Middle frontal gyrus (tissue), 1 donor: ENCODE measurements at regions not wholly inside any gene's neighbourhood (a gene's known extent, or its start where the extent isn't known, plus 50 kb on each side); places are given as distances from the start of the nearest gene placed in this dataset.

ENCODE experiments used
- DNase-seq: peaks from one replicate; pipeline ENCODE4 v3.0.0-alpha.2; 2015; ENCODE audit warnings: low spot score; ENCODE audit errors: extremely low spot score

DNA sequence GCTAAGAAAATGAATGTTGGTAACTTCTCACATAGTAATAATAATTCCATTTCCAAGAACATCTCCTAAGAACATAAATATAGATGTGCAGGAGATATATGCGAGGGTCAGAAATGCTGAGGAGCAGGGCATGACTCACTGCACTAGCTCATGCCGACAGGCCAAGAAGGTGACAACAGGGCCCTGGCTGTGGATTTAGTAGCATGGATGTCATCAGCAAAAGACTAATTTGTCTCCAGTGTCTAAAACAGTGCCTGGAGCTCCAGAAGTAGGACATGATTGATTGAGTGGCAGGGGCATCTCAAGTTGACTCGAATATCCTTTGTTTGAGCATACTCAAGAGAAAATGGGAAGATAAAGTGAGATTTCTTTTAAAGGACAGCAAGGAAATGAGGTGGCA lies 207.0 kb upstream of the FOXA2 start:
- DNase-seq, result no peak

DNA sequence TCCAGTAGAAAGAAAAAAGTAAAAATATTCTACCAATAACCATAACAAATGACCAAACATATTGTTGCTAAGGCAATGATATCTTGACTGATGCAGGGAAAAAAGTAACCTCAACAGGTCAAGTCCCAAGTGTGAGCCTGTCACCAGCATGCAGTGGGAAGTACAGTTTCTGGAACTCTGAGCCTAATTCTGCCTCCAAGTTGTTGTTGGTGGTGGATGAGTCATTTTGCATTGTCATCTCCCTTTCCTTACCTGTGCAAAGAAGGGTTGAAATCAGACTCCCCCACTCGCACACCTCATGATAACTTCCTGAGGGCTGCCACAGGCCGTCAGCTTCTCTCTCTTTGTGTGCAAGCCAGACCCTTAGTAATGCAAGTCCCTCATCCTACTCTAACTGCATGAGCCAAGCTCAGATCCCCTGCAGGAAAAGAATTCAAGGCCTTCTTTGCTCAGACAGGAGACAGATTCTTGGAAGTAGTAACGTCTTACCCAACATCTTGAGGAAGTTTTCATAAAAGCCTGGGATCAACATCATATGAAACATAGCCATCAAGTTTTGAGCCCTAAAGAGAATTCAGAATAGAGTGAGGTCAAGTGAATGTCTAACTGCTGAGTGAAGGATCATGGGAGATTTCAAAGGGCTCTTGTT lies 207.6 kb upstream of the FOXA2 start:
- DNase-seq, result no peak

DNA sequence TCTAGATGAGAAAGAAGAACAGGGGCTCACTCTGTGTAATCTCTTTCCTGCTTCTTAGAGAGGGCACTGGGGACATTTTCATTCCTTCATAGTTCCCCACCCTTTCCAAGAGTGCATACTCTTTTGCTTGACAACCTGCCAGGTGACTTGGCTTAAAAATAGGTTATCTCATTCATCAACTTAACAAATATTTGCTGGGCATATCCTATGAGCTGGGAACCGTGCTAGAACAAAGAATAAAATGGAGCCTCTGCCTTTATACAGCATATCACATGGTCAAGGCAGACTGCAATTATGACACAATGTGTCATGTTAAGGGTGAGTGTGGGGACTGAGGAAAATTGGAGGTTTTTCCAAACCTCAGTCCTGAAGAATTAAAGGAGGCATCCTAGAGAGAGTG lies 209.8 kb upstream of the FOXA2 start:
- no peak for DNase-seq

DNA sequence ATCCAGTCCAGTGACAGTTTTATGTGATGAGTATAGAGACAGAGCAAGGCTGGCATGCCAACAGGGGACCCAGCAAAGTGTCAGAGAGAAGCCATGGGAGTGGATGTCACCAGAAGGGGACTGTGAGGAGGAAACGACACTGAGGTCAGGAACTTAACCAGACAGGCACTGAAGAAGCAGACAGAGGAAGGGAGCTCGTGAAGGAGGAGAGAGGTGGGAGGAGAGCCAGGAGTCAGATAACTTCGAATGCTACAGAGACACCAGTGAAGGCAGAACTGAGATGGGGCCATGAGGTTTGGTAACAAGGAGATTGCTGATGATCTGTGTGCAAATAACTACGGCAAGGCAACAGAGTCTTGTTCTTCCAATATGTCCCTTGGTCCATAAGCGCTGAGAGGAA lies 211.1 kb upstream of the FOXA2 start:
- DNase-seq, result no peak

DNA sequence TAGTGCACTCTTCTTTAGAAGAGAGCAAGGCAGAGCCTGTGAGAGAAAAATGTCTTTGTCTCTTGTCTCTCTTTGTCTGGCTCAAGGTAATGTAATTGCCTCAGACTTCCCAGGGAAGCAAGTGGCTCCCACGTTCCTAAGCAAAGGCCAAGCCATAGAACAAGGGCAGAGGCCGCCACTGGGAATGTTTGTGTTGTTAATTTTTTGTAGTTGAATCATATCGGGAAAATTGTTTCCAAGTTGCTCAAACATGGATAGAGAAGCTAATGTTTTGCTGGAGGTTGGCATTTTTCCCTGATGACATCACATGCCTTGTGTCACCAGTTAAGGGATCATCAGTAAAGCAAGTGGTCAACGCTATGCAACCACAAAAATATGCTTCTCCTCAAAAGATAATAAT lies 211.5 kb upstream of the FOXA2 start:
- DNase-seq, result no peak

DNA sequence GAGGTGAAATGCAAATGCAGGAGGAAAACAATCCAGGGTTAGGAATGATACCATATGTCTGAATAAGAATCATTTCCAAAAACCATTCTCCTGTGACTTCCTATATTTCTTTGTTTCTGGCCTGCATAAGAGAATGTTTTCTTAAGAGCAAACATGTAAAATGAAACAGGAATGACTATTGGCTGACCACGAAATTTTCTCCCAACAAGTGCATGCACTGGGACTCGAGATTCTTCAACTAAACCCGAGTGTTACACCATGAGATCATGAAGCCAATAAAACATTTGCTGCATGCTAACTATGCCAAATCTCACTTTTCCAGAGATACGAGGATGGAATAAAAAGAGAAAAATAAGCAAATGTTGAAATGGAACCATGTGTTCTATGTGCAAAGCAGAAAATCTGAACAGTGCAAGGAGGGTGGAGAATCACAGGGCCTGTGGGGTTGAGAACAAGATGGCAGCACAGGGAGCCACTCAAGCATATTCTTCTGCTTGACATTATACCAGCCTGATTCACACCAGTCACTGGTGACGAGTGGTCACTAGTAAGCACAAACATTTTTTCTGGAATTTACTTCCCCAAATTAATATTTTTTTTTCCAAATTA lies 212.2 kb upstream of the FOXA2 start:
- no peak for DNase-seq

DNA sequence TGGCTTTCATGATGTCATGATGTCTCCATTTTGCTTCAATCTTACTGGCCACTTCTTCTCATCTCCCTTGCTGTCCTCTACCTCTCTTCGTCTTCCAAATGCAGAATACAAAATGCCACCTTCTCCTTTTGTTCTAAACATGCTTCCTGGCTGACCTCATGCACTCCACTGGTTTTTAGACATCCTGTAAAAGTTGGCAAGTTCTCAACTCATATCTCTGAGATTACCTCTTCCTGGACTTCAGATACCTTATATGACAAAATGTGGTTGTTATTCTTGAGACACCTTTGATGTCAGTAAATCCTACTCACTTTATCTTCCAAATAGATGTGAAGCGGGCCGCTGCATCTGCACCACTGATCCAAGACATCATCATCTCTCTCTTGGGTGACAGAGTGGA lies 212.7 kb upstream of the FOXA2 start:
- no peak for DNase-seq

DNA sequence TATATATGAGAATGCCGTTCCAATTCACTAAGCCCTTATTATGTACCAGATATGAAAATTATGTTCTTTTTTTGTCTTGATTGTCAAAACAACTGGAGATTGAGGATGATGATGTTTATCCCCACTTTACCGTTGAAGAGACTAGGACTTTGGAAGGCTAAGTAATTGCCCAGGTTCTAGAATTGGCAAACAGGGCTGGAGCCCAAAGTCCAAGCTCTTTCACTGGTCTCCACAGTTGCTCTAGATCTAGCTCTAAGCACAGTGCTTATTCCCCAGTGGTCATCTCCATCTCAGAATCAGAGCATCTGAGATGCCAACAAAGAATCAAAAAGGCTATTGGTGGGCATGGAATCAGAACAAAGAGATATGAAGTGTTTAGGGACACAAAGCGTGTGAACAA lies 215.3 kb upstream of the FOXA2 start:
- no peak for DNase-seq

DNA sequence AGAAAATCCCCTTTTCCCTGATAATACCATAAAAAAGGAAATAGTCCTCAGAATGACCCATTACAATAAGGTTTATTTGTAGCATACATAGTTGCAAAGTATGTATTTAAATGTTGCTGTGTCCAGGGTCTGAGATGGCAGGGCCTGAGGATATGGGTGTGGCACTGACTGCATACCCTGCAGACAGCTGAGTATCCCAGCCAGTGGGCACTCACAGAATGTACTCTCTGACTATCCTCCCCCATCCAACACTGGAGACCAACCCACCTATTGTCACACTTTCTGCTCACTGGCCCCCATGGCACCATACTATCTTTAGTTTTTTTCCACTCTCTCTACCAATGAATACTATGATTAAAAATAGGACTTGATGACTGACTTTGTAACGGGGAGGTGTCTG lies 215.8 kb upstream of the FOXA2 start:
- DNase-seq, result no peak

DNA sequence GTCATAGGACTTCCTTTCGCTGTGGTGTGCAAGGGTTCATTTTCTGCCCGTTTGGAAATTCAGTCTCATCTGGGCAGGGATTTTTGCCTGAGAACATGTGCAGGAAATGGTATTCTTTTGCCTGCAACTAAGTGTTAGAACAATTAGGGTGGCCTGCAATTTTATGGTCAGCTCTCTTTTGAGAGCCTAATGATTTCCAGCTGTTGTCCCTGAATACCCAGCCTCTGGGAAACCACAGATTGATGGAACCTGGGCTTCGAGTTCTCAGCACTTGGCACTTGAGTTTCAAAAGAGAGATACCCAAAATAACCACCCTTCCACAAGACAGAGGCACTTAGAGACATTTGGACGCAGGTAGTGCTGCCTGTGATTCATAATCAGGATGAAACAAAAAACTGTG lies 217.2 kb upstream of the FOXA2 start:
- DNase-seq, result no peak

DNA sequence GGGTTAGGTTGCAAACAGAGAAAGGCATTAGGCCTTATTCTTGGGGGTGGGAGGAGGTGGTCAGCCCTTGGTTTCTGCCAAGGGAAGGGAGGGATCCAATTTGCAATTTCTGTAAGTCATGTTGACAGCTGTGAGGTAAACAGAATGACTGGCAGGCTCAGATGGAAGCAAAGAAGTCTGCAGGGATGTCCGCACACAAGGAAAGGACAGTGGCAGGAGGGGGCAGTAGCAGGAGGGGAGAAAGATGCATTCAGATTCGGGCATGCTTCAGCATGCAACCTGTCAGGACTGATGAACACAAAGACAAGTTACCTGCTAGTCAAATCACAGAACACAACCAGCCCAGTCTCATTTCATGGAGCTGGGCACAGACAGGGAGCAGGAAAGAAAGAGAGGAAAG lies 217.9 kb upstream of the FOXA2 start:
- no peak for DNase-seq

DNA sequence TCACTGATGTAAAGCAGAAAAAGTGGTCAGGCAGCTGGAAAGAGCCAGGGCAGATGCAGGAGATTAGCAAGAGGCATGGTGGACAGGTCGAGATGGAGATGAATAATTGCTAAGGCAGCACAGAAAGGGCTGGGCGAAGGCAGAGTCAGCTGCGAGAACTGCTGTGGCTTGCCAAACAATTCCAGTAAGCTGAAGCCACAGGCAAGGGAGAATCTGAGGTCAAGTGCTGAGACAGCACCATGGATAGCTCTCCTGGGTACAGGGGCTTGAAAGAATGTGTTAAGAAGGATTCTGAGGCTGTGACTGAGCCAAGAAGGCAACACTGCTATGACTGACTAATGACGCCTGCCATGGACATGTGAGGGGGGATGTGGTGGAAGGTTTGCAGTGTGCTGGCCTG lies 220.8 kb upstream of the FOXA2 start:
- DNase-seq, result no peak

DNA sequence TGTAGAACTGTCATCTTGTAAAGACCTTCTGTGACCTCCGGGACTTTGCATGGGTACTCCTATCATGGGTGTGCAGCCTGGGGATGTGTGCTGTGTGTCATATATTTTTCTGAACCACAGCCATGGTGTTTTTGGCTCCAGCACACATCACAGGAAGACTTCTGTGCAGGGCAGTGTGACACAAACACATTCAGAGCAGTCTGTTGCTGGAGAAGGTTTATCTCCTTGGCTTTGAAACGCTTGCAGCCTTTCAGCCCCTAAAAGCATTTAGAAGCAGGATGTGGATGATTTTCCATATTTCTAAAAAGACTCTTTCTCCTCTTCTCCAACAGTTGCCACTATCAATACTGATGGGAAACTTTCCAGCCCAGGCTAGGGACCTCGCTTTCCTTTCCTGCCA lies 221.6 kb upstream of the FOXA2 start:
- no peak for DNase-seq

DNA sequence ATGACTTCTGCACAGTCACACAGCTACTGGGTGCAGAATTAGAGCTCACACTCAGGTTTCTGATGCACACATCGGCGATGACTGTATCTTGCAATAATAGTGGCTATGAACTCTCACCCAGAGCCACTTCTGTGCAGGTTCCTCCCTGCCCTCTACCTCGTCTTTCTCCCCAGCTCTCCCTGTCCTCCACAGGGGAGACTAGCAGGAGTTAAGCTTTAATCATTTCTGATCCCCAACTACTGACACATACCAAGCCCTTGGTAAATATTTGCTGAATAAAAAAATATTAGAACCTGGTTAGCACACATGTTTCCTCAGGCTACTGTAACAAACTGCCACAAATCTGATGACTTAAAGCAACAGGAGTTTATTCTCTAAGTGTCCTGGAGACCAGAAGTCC lies 222.7 kb upstream of the FOXA2 start:
- no peak for DNase-seq

DNA sequence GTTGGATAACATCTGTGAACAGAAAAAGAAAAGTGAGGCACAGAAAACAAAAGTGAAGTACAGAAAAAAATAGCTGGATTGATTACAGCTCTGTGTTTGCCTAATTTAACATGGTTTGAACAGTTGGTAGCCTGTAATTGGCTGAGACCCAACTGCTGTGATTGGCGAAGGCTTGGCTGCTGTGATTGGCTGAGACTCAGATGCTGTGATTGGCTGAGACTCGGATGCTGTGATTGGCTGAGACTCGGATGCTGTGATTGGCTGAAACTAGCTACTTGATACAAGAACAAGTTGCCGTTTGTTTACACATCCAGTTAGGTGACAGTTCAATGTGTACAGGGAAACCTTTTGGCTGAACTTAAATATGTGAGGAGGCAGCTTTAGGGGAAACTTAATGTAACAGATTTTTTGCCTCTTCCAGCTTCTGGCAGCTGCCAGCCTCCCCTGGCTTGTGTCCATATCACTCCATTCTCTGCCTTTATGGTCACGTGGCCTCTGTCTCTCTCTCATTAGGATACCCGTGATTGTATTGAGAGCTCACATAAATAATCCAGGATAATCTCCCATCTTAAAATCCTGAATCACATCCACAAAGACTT lies 223.4 kb upstream of the FOXA2 start:
- no peak for DNase-seq

DNA sequence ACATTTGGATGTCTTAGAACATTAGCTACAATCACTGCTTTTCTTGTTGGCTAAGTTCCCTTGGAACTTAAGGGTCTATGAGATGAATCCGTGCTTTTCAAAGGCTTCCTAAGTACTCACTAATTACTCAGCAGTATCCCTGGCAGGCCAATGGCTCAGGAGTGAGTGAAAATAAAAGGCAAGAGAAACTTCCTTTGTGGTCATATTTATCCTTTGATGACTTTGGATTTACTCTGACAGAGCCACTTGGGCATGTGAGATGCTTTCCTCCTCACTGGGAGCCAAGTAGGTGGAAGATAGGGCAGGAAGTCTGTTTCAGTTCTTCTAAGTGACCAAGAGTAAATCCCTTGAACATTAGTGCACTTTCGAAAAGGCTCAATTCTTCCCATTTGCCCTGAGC lies 224.3 kb upstream of the FOXA2 start:
- DNase-seq, result no peak

DNA sequence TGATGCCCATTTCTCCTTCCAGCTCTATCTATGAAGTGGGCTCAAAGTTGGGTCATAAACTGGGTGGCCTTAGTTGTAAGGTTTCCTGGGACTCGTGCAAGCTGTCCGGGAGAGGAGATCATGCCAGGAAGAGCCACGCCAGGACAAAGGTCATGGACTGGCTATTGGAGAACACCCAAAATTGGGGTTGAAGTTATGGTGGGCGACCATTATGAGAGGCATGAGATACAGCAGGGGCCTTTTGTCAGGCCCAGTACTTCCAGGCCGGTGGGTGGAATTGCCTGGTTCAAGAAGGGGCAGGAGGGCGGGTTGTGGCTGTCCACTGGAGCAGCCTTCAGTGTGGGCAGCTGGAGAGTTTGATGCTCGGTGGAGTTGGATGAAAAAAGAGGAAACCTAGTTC lies 225.1 kb upstream of the SSTR4 start:
- no peak for DNase-seq

DNA sequence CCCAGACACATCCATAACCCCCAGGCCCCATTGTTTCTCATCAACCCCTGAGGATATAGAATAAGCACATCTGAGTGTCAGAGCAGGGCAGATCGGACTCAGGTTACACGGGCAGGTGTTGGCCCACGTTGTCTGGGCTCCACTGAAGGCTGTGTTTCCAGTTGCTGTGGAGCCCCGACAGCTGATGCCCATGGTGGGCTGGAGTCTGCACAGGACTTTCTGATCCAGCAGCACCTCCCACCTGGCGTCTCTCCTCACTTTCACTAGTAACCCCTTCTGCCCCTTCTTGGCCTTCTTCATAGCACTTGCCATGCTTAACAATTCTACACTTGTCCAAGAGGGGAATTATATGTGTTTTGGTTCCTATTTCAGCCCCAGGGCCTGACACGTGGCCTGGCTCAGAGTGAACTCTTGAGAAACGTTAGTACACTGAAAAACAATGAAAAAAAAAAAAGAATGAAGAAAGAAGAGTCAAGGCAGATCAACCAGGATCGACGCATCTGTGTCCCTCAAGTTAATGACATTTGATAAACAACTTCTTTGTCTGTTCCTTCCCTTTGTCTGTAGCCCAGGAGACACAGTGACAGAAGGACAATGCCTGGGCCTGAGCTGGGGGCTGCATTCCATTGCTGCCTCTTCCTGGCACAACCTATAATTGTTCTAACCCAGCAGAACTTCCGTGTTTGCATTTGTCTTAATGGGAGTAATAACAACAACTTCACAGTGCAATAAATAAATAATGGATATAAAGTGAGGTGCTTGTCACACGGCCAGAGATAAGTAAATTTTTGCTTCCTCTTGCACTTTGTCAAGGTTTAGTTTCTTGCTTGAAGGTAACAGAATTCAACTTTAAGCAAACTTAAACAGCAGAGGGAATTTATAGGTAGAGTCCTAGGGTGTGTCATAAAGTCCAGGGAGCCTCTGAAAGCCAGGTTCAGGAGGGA lies 224.2 kb upstream of the SSTR4 start:
- no peak for DNase-seq

DNA sequence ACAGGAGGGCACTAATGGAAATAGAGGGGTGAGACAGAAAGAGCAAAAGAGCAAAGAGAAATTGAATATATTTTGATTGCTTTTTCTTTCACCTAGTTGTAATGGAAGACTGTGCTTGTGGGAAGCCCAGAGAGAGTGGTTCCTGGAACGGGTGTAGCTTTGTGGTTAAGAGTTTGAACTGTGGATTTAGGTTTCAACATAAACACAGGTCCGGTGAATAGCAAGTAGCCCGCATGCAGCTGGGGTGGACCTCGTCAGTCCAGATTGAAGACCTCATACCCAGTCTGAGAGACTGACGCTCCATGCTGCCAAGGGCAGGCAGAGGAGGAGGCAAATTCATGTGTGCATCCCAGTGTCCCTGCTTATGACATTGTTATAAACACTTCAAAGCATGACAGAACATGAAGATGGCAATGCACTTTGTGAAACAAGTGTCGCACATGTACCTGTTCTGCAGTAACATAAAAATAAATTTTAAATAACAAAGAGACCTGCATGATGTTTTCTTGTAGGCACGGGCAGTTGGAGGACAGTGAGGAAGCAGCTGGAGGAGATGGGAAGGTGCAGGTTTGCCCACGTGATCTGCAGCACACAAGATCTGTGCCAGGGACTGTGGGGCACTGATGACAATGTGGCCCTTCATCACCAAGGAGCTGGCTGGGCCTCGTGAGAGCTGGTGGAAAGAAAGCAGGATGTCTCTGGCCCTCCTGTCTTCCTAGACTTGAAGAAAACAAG lies 220.5 kb upstream of the SSTR4 start:
- no peak for DNase-seq

DNA sequence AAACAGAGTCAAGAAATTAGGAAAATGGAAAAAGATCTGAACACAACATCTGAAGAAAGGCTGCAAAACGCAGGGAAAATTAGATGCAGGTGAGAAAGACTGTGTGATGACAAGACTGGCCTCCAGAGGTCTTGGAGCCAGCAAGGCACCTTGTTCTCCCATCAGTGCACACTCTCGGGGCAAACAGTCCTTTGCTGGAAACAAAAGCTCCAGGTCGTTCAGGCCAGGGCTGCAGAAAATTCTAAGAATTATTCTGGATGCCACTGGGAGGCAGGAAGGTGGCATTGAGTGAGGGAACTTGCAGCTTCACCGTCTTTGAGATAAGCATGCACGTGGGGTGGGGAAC lies 219.9 kb upstream of the SSTR4 start:
- DNase-seq, result no peak

DNA sequence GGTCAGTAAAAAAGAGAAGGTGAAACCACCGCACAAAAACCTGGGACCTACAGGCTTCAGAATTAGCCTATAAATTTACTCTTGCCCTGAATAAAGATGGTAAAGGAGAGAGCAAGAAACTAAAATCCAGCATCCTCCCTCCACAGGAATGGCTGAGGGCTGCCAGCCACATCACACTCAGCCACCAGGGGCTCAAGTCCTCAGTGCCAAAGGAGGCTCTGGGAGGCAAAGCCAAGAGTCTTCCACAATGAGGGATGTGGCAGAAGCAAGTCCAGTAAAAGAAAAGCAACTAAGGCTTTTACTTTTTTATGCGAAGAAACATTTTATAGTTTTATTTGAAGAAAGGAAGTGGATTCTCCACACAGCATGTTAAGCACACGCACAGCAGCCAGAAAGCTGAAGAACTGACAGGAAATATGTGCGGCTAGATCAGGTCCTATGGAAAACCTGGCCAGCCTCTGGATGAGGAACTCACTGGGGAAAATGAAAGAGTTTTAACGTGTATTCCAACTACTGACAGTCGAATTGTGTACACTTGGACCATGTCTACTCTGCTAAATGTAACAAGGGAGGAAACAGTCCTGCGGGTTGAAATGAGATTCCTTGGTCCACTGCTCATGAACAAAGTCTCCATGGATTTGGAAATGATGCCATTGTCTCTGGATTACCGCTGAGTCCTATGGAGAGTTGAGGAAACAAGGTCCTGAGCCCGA lies 219.4 kb upstream of the SSTR4 start:
- DNase-seq, result no peak
